ENCODE measurements at regions not wholly inside any gene's neighbourhood (a gene's known extent, or its start where the extent isn't known, plus 50 kb on each side); places are given as distances from the start of the nearest gene placed in this dataset.

DNA sequence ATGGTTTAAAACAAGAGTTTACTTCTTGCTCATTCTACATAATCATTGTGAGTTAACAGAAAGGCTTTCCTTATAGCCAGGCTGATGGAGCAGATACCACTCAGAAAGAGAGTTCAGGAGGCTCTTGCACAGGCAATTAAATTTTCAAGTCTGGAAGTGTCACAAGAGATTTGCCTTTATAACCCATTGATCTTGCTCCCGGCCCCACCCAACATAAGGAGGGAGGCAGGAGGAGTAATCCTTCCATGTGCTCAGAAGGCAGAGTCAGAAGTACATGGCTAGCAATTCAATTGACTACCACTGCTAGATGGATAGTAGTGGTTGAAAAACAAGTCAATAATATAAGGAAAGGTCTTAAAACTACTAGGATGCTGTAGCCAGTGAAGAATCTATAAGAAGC is 346.3 kb upstream of the CDH11 start:
- no peak overlapping the region for H3K27ac ChIP-seq (ENCODE audit: insufficient read depth, low read length)

DNA sequence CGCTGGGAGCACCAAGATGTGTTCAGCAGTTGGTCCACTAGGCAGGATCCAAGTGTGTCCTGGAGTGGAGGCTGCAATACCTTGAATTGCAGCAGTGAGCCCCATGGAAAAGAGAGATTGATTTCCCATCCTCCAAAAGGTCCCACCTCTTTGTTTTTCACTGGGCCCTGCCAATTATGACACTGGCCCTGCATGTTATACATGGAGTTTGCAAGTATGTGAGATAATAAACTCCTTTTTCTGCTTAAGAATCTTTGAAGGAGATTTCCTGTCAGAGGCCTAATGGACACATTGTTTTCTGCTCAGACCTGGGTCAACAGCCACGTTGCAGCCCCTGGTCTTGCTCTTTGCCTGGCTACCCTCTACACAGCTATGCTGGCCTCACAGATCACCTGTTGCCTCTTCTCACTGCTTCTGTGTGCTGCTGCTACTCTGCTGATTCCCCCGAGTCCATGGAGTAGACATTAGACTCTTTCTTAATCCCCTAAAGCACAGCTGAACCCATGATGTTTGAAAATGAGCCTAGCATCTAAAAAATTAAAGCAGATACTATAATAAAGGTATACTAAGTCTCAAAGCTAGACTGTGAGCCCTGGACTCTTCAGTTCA is 341.9 kb upstream of the CDH11 start:
- Histone ChIP-seq H3K9me3 (ENCODE audit: control insufficient read depth, insufficient read depth, low read depth, low read length) (no peaks in the 10 kb centered on the region), H3K36me3 (ENCODE audit: control insufficient read depth, insufficient read depth, low read length) (no peaks in the 10 kb centered on the region), H3K4me2 (ENCODE audit: extremely low read depth, insufficient read depth, low read length) (no peak overlapping the region), H4K20me1 (ENCODE audit: control insufficient read depth, extremely low read depth, insufficient read depth, low read length) (no peaks in the 10 kb centered on the region), H2AFZ (ENCODE audit: low read length) (no peak overlapping the region), H3K4me3 (replicated peaks in 1 of 4; ENCODE audit: control extremely low read depth in 1 of 4, insufficient read depth in 1 of 4, low read depth in 3 of 4, low read length in 4 of 4) (no peak overlapping the region), H3K9ac (ENCODE audit: insufficient read depth, low read length) (no peak overlapping the region), H3K79me2 (ENCODE audit: control insufficient read depth, insufficient read depth, low read length) (no peaks in the 10 kb centered on the region), H3K4me1 (ENCODE audit: control insufficient read depth, extremely low read depth, insufficient read depth, low read length) (no peaks in the 10 kb centered on the region), H3K27ac (ENCODE audit: insufficient read depth, low read length) (no peak overlapping the region), H3K27me3 (ENCODE audit: control insufficient read depth, insufficient read depth, low read length) (no peaks in the 10 kb centered on the region)
- TF ChIP-seq, protein P1, sequence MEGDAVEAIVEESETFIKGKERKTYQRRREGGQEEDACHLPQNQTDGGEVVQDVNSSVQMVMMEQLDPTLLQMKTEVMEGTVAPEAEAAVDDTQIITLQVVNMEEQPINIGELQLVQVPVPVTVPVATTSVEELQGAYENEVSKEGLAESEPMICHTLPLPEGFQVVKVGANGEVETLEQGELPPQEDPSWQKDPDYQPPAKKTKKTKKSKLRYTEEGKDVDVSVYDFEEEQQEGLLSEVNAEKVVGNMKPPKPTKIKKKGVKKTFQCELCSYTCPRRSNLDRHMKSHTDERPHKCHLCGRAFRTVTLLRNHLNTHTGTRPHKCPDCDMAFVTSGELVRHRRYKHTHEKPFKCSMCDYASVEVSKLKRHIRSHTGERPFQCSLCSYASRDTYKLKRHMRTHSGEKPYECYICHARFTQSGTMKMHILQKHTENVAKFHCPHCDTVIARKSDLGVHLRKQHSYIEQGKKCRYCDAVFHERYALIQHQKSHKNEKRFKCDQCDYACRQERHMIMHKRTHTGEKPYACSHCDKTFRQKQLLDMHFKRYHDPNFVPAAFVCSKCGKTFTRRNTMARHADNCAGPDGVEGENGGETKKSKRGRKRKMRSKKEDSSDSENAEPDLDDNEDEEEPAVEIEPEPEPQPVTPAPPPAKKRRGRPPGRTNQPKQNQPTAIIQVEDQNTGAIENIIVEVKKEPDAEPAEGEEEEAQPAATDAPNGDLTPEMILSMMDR (conservative IDR thresholded peaks at IDR 0.05 in 1 of 2, IDR thresholded peaks at IDR 0.05 in 1 of 2; ENCODE audit: low read depth in 1 of 2, low read length in 2 of 2): no peak
- TF ChIP-seq EZH2 (IDR thresholded peaks at IDR 0.05; ENCODE audit: low read length, missing control alignments): no peak
- DNase-seq (ENCODE audit: low read depth in 2 of 2): no peak

More for the DNA sequence above, 346.3 kb upstream of the CDH11 start:
- Histone ChIP-seq H3K36me3 (ENCODE audit: control insufficient read depth, insufficient read depth, low read length) (no peaks in the 10 kb centered on the region), H4K20me1 (ENCODE audit: control insufficient read depth, extremely low read depth, insufficient read depth, low read length) (no peaks in the 10 kb centered on the region), H3K27me3 (ENCODE audit: control insufficient read depth, insufficient read depth, low read length) (no peaks in the 10 kb centered on the region), H3K4me3 (replicated peaks in 1 of 4; ENCODE audit: control extremely low read depth in 1 of 4, insufficient read depth in 1 of 4, low read depth in 3 of 4, low read length in 4 of 4) (no peak overlapping the region), H3K4me1 (ENCODE audit: control insufficient read depth, extremely low read depth, insufficient read depth, low read length) (no peaks in the 10 kb centered on the region), H2AFZ (ENCODE audit: low read length) (no peak overlapping the region), H3K9me3 (ENCODE audit: control insufficient read depth, insufficient read depth, low read depth, low read length) (no peaks in the 10 kb centered on the region), H3K79me2 (ENCODE audit: control insufficient read depth, insufficient read depth, low read length) (no peaks in the 10 kb centered on the region), H3K4me2 (ENCODE audit: extremely low read depth, insufficient read depth, low read length) (no peak overlapping the region), H3K9ac (ENCODE audit: insufficient read depth, low read length) (no peak overlapping the region)
- TF ChIP-seq EZH2 (IDR thresholded peaks at IDR 0.05; ENCODE audit: low read length, missing control alignments): no peak
- DNase-seq (ENCODE audit: low read depth in 2 of 2): no peak

DNA sequence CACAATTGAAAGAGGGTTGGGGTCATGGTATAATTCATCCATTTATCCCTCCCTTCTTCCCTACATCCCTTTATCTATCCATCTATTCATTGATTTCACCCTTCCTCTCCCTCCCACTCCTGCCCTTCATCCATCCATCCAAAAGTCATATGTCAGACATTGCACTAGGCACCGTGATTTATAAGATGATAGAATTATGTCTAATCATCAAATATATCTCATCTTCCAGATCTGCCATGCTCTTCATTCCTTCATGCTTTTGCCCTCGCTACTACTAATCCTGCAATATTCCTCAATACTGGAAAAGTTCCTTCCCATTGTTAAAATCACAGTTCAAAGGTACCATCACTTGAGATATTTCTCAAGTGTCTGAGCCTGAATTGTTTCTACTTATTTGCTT is 335.2 kb upstream of the CDH11 start:
- no peak for TF ChIP-seq EZH2 (IDR thresholded peaks at IDR 0.05; ENCODE audit: low read length, missing control alignments)
- H3K9me3 ChIP-seq (ENCODE audit: control insufficient read depth, insufficient read depth, low read depth, low read length): no peaks in the 10 kb centered on the region

DNA sequence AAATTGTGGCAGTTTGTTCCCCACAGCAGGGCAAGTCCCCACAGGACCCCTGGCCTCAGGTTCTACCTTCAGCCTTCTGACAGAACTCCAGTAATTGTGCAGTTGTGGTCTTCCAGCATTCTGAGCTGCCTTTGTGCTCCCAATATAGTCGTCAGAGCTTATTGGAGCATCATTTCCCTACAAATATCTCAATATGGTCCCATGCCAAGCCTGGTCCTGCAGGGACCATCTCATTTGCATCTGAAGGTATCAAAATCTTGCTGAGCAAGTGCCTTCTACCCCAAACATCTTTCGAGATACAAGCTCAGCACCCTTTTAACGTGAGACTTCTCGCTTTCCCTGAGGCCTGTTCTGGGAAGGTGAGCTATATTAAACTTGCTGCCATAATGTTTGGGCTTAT is 333.9 kb upstream of the CDH11 start:
- no peak for TF ChIP-seq EZH2 (IDR thresholded peaks at IDR 0.05; ENCODE audit: low read length, missing control alignments)
- TF ChIP-seq, protein P1 (conservative IDR thresholded peaks at IDR 0.05 in 1 of 2, IDR thresholded peaks at IDR 0.05 in 1 of 2; ENCODE audit: low read depth in 1 of 2, low read length in 2 of 2): no peak

More for the DNA sequence above, 335.2 kb upstream of the CDH11 start:
- H4K20me1 ChIP-seq (ENCODE audit: control insufficient read depth, extremely low read depth, insufficient read depth, low read length): no peaks in the 10 kb centered on the region
- H3K79me2 ChIP-seq (ENCODE audit: control insufficient read depth, insufficient read depth, low read length): no peaks in the 10 kb centered on the region
- H3K4me2 ChIP-seq (ENCODE audit: extremely low read depth, insufficient read depth, low read length): no peak overlapping the region
- H3K27ac ChIP-seq (ENCODE audit: insufficient read depth, low read length): no peak overlapping the region
- H3K4me3 ChIP-seq (replicated peaks in 1 of 4; ENCODE audit: control extremely low read depth in 1 of 4, insufficient read depth in 1 of 4, low read depth in 3 of 4, low read length in 4 of 4): no peak overlapping the region
- no peaks in the 10 kb centered on the region for H3K36me3 ChIP-seq (ENCODE audit: control insufficient read depth, insufficient read depth, low read length)
- H3K4me1 ChIP-seq (ENCODE audit: control insufficient read depth, extremely low read depth, insufficient read depth, low read length): no peaks in the 10 kb centered on the region
- no peak for DNase-seq (ENCODE audit: low read depth in 2 of 2)
- H3K9ac ChIP-seq (ENCODE audit: insufficient read depth, low read length): no peak overlapping the region
- no peak overlapping the region for H2AFZ ChIP-seq (ENCODE audit: low read length)
- H3K27me3 ChIP-seq (ENCODE audit: control insufficient read depth, insufficient read depth, low read length): no peaks in the 10 kb centered on the region

More for the DNA sequence above, 333.9 kb upstream of the CDH11 start:
- H3K4me3 ChIP-seq (replicated peaks in 1 of 4; ENCODE audit: control extremely low read depth in 1 of 4, insufficient read depth in 1 of 4, low read depth in 3 of 4, low read length in 4 of 4): no peak overlapping the region
- H3K9ac ChIP-seq (ENCODE audit: insufficient read depth, low read length): no peak overlapping the region
- H3K4me2 ChIP-seq (ENCODE audit: extremely low read depth, insufficient read depth, low read length): no peak overlapping the region
- H3K27me3 ChIP-seq (ENCODE audit: control insufficient read depth, insufficient read depth, low read length): no peaks in the 10 kb centered on the region
- no peak overlapping the region for H3K27ac ChIP-seq (ENCODE audit: insufficient read depth, low read length)
- no peaks in the 10 kb centered on the region for H3K36me3 ChIP-seq (ENCODE audit: control insufficient read depth, insufficient read depth, low read length)
- H2AFZ ChIP-seq (ENCODE audit: low read length): no peak overlapping the region
- H3K4me1 ChIP-seq (ENCODE audit: control insufficient read depth, extremely low read depth, insufficient read depth, low read length): no peaks in the 10 kb centered on the region
- no peaks in the 10 kb centered on the region for H3K9me3 ChIP-seq (ENCODE audit: control insufficient read depth, insufficient read depth, low read depth, low read length)
- no peaks in the 10 kb centered on the region for H3K79me2 ChIP-seq (ENCODE audit: control insufficient read depth, insufficient read depth, low read length)
- DNase-seq (ENCODE audit: low read depth in 2 of 2): no peak
- no peaks in the 10 kb centered on the region for H4K20me1 ChIP-seq (ENCODE audit: control insufficient read depth, extremely low read depth, insufficient read depth, low read length)
